ENCODE measurements at regions not wholly inside any gene's neighbourhood (a gene's known extent, or its start where the extent isn't known, plus 50 kb on each side); places are given as distances from the start of the nearest gene placed in this dataset.
"Not testable (repeated sequence)": the region's sequence is repeated elsewhere in the genome, so short reads cannot be mapped to it uniquely, and the experiment has no call there.

- H3K4me3 Mint-ChIP-seq = no peak overlapping the region
- peaks cover 3% of the 10 kb centered on the region; the same call in 1 of the 3 replicates for H3K36me3 Mint-ChIP-seq (ENCODE audit: low read depth)
Observed at GRCh38 chr16:6725634-6726331, 606.9 kb upstream of the RBFOX1 start.

GRCh38 chr16:6725206-6725605 is 607.4 kb upstream of the RBFOX1 start:
- H3K27ac ChIP-seq (ENCODE audit: low read depth); H3K4me1 Mint-ChIP-seq; H3K4me3 Mint-ChIP-seq; H4K20me1 ChIP-seq (replicated peaks; ENCODE audit: insufficient read depth); H3K79me2 ChIP-seq (replicated peaks; ENCODE audit: insufficient read depth); H3F3A ChIP-seq (replicated peaks; ENCODE audit: low read depth); H3K9me2 ChIP-seq (ENCODE audit: insufficient read depth); H3K27me3 ChIP-seq (ENCODE audit: insufficient read depth); H3K27ac Mint-ChIP-seq; H3K4me2 ChIP-seq; ATAC-seq; H3K27me3 Mint-ChIP-seq (ENCODE audit: insufficient read depth, low read depth, poor library complexity); H3K4me1 ChIP-seq (ENCODE audit: insufficient read depth); H3K4me3 ChIP-seq; H3K36me3 ChIP-seq (ENCODE audit: insufficient read depth); H3K36me3 Mint-ChIP-seq (ENCODE audit: low read depth); DNase-seq (ENCODE audit: low spot score); H2AFZ ChIP-seq: not testable (repeated sequence)
- peaks cover 67% of the 10 kb centered on the region for H3K9me3 Mint-ChIP-seq

More at GRCh38 chr16:6725634-6726331, 606.9 kb upstream of the RBFOX1 start:
- no peaks in the 10 kb centered on the region for H3K79me2 ChIP-seq (replicated peaks; ENCODE audit: insufficient read depth)
- no peak overlapping the region for H2AFZ ChIP-seq
- H3K4me3 ChIP-seq = no peak overlapping the region
- ATAC-seq (no peak), DNase-seq (ENCODE audit: low spot score) (peak; percentile 23)
- H3K4me1 ChIP-seq (ENCODE audit: insufficient read depth) = no peaks in the 10 kb centered on the region
- H3K27me3 ChIP-seq (ENCODE audit: insufficient read depth) = no peaks in the 10 kb centered on the region
- Mint-ChIP-seq H3K9me3 (peaks cover 66% of the 10 kb centered on the region), H3K27ac (no peak overlapping the region), H3K27me3 (ENCODE audit: insufficient read depth, low read depth, poor library complexity) (no peaks in the 10 kb centered on the region), H3K4me1 (no peaks in the 10 kb centered on the region)
- H3K36me3 ChIP-seq (ENCODE audit: insufficient read depth) = 0 out of 2 replicates have a peak, but pooled peaks cover 3% of the 10 kb centered on the region
- H3F3A ChIP-seq (replicated peaks; ENCODE audit: low read depth) = no peaks in the 10 kb centered on the region
- H3K27ac ChIP-seq (ENCODE audit: low read depth) = no peak overlapping the region
- H4K20me1 ChIP-seq (replicated peaks; ENCODE audit: insufficient read depth) = no peaks in the 10 kb centered on the region
- no peak for TF ChIP-seq ZNF331 (CRISPR knock-in tag; IDR thresholded peaks at IDR 0.05; ENCODE audit: low read depth)
- TF ChIP-seq, protein P1, sequence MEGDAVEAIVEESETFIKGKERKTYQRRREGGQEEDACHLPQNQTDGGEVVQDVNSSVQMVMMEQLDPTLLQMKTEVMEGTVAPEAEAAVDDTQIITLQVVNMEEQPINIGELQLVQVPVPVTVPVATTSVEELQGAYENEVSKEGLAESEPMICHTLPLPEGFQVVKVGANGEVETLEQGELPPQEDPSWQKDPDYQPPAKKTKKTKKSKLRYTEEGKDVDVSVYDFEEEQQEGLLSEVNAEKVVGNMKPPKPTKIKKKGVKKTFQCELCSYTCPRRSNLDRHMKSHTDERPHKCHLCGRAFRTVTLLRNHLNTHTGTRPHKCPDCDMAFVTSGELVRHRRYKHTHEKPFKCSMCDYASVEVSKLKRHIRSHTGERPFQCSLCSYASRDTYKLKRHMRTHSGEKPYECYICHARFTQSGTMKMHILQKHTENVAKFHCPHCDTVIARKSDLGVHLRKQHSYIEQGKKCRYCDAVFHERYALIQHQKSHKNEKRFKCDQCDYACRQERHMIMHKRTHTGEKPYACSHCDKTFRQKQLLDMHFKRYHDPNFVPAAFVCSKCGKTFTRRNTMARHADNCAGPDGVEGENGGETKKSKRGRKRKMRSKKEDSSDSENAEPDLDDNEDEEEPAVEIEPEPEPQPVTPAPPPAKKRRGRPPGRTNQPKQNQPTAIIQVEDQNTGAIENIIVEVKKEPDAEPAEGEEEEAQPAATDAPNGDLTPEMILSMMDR (conservative IDR thresholded peaks at IDR 0.05; ENCODE audit: low read depth in 2 of 2) = peak in 1 of 2 experiments; percentile 23; a peak in 1 of 4 replicates
- H3K4me2 ChIP-seq = no peak overlapping the region
- no peaks in the 10 kb centered on the region for H3K9me2 ChIP-seq (ENCODE audit: insufficient read depth)

DNA sequence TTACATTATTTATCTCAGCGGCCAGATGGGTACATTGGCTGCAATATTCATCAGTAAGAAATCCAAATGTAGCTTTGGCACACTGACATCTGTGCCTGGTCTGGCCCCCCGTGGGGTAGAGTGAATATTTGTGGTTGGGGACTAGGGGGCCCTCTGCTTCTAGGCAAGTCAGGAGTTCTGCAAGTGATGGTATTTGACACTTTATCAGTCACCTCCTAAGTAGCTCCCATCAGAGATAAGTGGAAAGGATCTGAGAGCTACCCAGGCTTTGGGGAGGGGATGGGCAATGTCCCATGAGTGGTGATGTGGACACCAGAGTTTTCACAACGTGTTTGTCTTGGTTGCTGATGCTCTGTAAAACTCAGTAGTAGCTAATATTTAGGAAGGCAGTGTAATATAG is 609.9 kb upstream of the RBFOX1 start:
- Histone ChIP-seq H3K79me2 (replicated peaks; ENCODE audit: insufficient read depth) (no peaks in the 10 kb centered on the region), H3K9me2 (ENCODE audit: insufficient read depth) (no peaks in the 10 kb centered on the region), H4K20me1 (replicated peaks; ENCODE audit: insufficient read depth) (no peaks in the 10 kb centered on the region), H3K4me3 (no peak overlapping the region), H3F3A (replicated peaks; ENCODE audit: low read depth) (no peaks in the 10 kb centered on the region), H3K27me3 (ENCODE audit: insufficient read depth) (no peaks in the 10 kb centered on the region), H3K27ac (ENCODE audit: low read depth) (no peak overlapping the region), H3K4me2 (no peak overlapping the region), H3K36me3 (ENCODE audit: insufficient read depth) (no peaks in the 10 kb centered on the region), H3K4me1 (ENCODE audit: insufficient read depth) (no peaks in the 10 kb centered on the region), H2AFZ (no peak overlapping the region)
- Mint-ChIP-seq H3K9me3 (peaks cover 76% of the 10 kb centered on the region), H3K36me3 (ENCODE audit: low read depth) (peaks cover 3% of the 10 kb centered on the region; the same call in 2 of the 3 replicates), H3K27me3 (ENCODE audit: insufficient read depth, low read depth, poor library complexity) (no peaks in the 10 kb centered on the region), H3K4me1 (no peaks in the 10 kb centered on the region), H3K4me3 (no peak overlapping the region), H3K27ac (no peak overlapping the region)
- no peak for DNase-seq (ENCODE audit: low spot score)
- ATAC-seq = no peak
- TF ChIP-seq EZH2phosphoT487 (IDR thresholded peaks at IDR 0.05; ENCODE audit: unreplicated experiment) = no peak
- TF ChIP-seq EZH2 (IDR thresholded peaks at IDR 0.05; ENCODE audit: low read depth, unreplicated experiment) = no peak
- TF ChIP-seq ZNF114 (CRISPR knock-in tag; IDR thresholded peaks at IDR 0.05) = no peak
- TF ChIP-seq, protein P2, sequence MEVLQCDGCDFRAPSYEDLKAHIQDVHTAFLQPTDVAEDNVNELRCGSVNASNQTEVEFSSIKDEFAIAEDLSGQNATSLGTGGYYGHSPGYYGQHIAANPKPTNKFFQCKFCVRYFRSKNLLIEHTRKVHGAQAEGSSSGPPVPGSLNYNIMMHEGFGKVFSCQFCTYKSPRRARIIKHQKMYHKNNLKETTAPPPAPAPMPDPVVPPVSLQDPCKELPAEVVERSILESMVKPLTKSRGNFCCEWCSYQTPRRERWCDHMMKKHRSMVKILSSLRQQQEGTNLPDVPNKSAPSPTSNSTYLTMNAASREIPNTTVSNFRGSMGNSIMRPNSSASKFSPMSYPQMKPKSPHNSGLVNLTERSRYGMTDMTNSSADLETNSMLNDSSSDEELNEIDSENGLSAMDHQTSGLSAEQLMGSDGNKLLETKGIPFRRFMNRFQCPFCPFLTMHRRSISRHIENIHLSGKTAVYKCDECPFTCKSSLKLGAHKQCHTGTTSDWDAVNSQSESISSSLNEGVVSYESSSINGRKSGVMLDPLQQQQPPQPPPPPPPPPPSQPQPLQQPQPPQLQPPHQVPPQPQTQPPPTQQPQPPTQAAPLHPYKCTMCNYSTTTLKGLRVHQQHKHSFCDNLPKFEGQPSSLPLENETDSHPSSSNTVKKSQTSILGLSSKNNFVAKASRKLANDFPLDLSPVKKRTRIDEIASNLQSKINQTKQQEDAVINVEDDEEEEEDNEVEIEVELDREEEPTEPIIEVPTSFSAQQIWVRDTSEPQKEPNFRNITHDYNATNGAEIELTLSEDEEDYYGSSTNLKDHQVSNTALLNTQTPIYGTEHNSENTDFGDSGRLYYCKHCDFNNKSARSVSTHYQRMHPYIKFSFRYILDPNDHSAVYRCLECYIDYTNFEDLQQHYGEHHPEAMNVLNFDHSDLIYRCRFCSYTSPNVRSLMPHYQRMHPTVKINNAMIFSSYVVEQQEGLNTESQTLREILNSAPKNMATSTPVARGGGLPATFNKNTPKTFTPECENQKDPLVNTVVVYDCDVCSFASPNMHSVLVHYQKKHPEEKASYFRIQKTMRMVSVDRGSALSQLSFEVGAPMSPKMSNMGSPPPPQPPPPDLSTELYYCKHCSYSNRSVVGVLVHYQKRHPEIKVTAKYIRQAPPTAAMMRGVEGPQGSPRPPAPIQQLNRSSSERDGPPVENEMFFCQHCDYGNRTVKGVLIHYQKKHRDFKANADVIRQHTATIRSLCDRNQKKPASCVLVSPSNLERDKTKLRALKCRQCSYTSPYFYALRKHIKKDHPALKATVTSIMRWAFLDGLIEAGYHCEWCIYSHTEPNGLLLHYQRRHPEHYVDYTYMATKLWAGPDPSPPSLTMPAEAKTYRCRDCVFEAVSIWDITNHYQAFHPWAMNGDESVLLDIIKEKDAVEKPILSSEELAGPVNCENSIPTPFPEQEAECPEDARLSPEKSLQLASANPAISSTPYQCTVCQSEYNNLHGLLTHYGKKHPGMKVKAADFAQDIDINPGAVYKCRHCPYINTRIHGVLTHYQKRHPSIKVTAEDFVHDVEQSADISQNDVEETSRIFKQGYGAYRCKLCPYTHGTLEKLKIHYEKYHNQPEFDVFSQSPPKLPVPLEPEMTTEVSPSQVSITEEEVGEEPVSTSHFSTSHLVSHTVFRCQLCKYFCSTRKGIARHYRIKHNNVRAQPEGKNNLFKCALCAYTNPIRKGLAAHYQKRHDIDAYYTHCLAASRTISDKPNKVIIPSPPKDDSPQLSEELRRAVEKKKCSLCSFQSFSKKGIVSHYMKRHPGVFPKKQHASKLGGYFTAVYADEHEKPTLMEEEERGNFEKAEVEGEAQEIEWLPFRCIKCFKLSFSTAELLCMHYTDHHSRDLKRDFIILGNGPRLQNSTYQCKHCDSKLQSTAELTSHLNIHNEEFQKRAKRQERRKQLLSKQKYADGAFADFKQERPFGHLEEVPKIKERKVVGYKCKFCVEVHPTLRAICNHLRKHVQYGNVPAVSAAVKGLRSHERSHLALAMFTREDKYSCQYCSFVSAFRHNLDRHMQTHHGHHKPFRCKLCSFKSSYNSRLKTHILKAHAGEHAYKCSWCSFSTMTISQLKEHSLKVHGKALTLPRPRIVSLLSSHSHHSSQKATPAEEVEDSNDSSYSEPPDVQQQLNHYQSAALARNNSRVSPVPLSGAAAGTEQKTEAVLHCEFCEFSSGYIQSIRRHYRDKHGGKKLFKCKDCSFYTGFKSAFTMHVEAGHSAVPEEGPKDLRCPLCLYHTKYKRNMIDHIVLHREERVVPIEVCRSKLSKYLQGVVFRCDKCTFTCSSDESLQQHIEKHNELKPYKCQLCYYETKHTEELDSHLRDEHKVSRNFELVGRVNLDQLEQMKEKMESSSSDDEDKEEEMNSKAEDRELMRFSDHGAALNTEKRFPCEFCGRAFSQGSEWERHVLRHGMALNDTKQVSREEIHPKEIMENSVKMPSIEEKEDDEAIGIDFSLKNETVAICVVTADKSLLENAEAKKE (CRISPR knock-in tag; IDR thresholded peaks at IDR 0.05) = no peak
